HG03103 (cell line): ENCODE measurements at regions not wholly inside any gene's neighbourhood (a gene's known extent, or its start where the extent isn't known, plus 50 kb on each side); places are given as distances from the start of the nearest gene placed in this dataset.

Experiments used
- ATAC-seq: cut with Tn5 transposase; IDR thresholded peaks from one replicate; pipeline ENCODE4 v1.9.1; 2021; ENCODE audit warnings: low read depth; ENCODE audit not compliant: unreplicated experiment

DNA sequence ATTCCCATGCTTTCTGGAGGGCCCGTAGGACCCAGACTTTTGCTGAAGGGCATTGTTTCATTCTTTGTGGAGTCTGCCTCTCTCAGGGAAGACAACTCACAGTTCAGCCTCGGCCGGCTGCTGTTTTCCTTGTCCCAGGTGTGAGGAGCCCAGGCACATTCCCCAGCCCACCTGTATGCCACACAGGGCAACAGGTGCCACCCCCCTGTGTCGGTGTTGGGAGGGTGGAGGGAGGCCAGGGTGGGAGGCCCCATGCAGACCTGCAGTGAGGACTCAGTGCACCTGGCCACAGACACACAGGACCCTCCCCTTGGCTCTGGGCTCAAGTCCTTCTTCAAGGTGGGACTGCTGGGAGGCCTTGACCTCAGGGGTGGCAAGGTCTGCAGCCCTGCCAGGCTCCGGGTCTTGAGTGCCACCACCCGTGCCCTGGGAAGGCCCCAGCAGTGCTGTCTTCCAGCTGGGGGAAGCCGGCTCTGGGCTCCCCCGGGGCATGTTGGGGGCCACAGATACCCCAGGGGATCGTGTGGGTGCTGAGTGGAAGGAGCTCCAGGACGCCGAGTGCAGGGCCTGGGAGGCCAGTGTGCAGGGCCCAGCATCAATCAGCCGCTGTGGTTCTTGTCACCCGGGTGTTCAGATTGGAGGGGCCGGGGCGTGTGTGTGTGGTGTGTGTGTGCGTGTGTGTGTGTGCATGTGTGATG is 1286.1 kb downstream of the BRD1 start:
- ATAC-seq, result no peak

DNA sequence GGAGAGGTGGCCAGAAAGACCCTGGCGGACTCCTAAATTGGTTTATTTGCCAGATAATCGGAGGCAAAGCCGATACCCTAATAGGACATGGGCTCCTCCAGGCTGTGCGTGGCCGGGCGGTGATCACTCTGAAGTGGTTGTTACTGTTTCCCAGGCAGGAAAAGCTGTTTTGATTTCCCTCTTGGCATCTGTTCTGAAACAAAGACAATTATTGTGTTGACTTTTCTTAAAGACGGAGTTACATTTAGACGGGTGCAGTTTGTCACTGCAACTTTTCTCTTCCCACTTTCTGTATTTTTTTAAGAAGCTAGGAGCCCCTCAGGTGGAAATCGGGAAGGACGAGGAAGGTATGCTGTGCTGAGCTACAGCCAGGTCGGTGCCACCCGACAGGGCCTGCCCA is 1288.4 kb downstream of the BRD1 start:
- ATAC-seq, result no peak

GRCh38 chr22:48538291-48538820 is 1289.3 kb downstream of the BRD1 start:
- no peak for ATAC-seq

DNA sequence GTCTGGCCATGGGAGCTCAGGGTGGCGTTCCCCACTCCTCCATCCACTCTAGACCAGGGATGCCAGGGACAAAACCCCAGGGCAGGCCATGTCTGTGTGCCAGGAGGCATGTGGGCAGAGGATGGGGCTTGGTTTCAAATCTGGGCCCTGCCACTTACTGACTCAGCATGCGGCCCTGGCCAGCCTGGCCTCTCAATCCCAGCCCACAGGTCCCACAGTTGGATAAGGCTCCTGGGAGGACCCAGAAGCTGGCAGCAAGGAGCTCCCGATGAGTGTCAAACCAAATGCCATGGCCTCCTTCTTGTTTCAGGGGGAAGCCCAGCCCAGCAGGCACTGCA is 1290.4 kb downstream of the BRD1 start:
- no peak for ATAC-seq

DNA sequence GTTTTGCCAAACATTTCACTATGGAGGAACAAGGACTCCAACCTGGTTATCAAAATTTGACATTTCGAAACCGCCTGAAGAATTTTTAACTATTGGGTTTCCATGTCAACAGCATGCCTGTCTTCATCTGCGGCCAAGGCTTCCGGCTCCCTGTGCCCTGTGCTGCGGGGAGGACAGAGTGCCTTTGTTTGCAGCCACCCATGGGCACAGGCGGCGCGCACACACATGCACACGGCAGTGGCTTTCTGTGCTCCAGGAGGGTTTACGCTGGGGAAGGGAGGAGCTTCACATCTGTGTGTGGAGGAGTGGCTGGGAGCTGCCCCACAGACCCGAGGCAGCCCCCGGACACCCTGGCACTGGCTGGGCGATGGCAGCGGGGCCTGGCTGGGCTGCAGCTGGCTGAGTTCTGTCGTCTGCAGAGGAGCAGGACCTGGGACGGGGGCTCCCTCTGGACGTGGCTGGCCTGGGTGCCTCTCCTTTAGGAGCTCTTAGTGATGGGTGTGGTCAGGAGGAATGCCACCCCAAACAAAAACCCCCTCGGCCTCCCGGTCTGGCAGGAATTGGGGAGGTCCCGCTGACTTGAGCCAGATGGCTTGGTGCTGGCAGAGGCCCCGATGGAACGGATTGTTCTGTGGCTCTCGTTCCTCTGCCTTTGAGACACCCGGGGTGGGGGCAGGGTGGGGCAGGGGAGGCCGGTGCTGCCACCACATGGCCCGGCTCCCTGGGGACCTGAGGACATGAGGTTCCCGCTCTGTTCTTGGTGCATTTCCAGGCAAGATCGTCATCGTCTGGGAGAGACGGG is 1290.9 kb downstream of the BRD1 start:
- ATAC-seq, result no peak

GRCh38 chr22:48535868-48536540 is 1291.7 kb downstream of the BRD1 start:
- no peak for ATAC-seq

- ATAC-seq, result no peak
These were observed 1293.2 kb downstream of the BRD1 start for GRCh38 chr22:48534395-48534958.

GRCh38 chr22:48532986-48533385 is 1294.7 kb downstream of the BRD1 start:
- no peak for ATAC-seq

- no peak for ATAC-seq
These were observed 1295.8 kb downstream of the BRD1 start for GRCh38 chr22:48531761-48532435.

DNA sequence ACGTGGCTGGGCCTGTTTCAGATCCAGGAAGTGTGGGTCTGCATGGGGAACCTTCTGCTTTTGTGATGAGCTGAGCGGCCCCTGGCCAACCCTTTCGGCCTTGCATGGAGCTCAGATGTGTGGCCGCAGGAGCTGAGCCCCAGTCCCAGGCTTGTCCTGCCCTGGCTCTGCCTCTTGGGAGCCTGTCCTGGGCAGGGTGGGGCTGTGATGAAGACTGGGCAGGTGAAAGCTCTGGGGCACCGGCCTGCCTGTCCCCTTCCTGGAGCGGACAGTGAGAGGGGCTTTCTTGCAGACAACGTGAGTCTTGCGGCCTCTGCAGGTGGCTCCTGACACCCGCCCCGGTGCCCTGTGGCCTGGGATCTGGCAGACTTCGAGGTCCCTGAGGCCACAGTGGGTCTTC is 1296.6 kb downstream of the BRD1 start:
- no peak for ATAC-seq

DNA sequence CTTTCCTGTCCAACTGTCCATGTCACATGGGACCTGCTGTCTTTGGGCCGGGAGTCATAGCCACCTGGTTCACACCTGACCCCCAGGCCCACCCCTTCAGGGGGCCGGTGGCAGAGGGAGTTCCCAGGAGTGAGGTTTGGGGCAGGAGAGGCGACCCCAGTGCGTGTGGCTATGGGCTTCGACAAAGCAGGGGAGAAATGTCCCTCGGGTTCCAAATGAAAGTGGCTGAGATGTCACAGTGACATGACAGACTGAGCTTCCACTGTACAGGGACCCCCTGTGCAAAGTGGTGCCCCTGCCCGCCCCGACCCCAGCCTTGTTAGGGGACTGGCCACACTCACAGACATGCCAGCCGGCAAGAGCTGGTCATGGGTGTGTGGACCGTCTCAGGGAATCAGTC is 1297.0 kb downstream of the BRD1 start:
- ATAC-seq, result no peak

GRCh38 chr22:48528221-48528915 is 1299.3 kb downstream of the BRD1 start:
- no peak for ATAC-seq

DNA sequence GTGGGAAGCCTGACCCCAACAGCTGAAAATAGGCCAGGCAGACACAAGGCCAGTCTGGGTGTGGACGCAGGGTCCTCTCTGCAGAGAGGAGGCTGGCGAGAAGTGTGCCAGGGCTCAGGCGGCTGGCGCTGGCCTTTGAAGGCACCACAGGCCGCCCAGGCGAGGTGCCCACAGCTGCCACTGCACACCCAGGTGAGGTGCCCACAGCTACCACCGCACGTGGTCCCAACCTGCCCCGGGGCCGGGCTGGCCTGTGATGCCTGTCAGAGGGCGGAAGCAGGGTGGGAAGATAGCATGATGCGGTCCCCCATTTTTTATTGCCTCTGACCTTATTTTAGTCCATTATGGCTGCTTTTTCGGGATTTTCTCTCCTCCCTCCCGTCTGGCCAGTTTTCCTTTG is 1303.9 kb downstream of the BRD1 start:
- no peak for ATAC-seq

DNA sequence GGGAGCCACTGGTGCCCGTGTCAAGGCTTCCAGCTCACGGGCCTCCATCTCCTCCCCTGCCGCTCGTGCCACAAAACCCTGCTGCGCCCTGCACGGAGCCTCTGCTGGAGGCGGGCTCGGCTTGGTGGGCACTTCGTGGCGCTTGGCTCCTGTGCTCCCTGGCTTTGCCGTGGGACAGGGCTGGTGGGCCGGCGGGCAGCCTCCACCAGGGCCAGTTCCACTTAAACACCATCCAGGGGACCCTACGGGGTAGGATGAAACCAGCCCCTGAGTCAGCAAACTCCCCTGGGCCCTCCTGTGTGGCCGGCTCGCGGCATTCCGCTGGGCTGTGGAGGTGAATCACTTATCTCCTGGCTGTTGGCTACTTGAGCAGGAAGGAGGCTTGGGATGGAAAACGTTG is 1304.6 kb downstream of the BRD1 start:
- no peak for ATAC-seq

DNA sequence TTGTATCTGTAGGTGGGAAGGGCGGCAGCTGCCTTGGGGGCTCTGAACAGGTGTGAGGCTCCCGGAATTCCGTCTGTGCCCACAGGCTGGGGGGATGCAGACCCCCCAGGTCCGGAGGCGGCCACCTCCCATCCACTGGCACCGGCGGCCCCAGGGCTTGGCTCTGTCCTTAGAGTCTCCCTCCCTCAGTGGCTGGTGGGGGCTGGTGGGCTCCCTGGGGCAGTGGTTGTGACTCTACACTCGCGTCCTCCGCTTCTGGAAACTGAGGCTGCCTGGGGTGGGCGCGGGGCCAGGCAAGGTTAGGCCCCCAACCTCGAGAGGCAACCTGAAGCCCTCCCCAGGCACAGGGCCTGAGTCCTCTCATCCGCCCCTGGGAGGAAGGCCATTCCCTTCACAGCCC is 1305.4 kb downstream of the BRD1 start:
- no peak for ATAC-seq

GRCh38 chr22:48520884-48521588 is 1306.6 kb downstream of the BRD1 start:
- no peak for ATAC-seq

- no peak for ATAC-seq
These were observed 1307.5 kb downstream of the BRD1 start for GRCh38 chr22:48520207-48520606.

- no peak for ATAC-seq
These were observed 1310.3 kb downstream of the BRD1 start for GRCh38 chr22:48517039-48518030.
